Right cardiac atrium (tissue), 5 donors: ENCODE measurements at regions not wholly inside any gene's neighbourhood (a gene's known extent, or its start where the extent isn't known, plus 50 kb on each side); places are given as distances from the start of the nearest gene placed in this dataset.

ENCODE experiments used
- ATAC-seq, 2 donors: fragments of 200-7000 bp; cut with Tn5 transposase; one replicate each; pipeline versions ENCODE4 v1.8.0 to v1.9.1; 2020; ENCODE audit warnings: moderate library complexity in 2 of 2, mild to moderate bottlenecking in 1 of 2
- DNase-seq, 3 donors: peaks; one replicate each; pipeline ENCODE4 v3.0.0-alpha.2; 2020
- H3K27ac ChIP-seq: one replicate; pipeline ENCODE4 v1.5.1; 2013; ENCODE audit warnings: mild to moderate bottlenecking, low read length, control low read depth, moderate library complexity
- H3K27me3 ChIP-seq: one replicate; pipeline ENCODE4 v1.6.1; 2013; ENCODE audit not compliant: control insufficient read depth, insufficient read depth
- H3K4me1 ChIP-seq: one replicate; pipeline ENCODE4 v1.6.1; 2013; ENCODE audit warnings: low read length; ENCODE audit not compliant: control insufficient read depth, insufficient read depth
- H3K4me3 ChIP-seq: one replicate; pipeline ENCODE4 v1.5.1; 2013; ENCODE audit warnings: low read length, control low read depth
- H3K9me3 ChIP-seq: one replicate; pipeline ENCODE4 v1.6.1; 2013; ENCODE audit warnings: low read length; ENCODE audit not compliant: control insufficient read depth
- WGBS: extraction: QIAGEN DNeasy Blood & Tissue Kit; methylation state at CpG from one replicate; pipeline ENCODE4 v1.1.7; 2013; 5-methylcytosine and 5-hydroxymethylcytosine counted together
- intact Hi-C, 4 donors: fragments of 100-400 bp; cut with DNase I; formaldehyde crosslinking; loops; one replicate each; pipeline versions ENCODE4 v1.11.0 to v1.14.0; 2022 to 2023
- donor health status: healthy with polysubstance abuse.
- donor health status: DM: no; HTN: yes; CAD: no.
- donor health status: DM: no; HTN: no; CAD: no.
- donor health status: DM: no; HTN: yes; CAD: no; lungs with severe emphysema.
- donor health status: DM: yes; HTN: yes; CAD: no.

DNA sequence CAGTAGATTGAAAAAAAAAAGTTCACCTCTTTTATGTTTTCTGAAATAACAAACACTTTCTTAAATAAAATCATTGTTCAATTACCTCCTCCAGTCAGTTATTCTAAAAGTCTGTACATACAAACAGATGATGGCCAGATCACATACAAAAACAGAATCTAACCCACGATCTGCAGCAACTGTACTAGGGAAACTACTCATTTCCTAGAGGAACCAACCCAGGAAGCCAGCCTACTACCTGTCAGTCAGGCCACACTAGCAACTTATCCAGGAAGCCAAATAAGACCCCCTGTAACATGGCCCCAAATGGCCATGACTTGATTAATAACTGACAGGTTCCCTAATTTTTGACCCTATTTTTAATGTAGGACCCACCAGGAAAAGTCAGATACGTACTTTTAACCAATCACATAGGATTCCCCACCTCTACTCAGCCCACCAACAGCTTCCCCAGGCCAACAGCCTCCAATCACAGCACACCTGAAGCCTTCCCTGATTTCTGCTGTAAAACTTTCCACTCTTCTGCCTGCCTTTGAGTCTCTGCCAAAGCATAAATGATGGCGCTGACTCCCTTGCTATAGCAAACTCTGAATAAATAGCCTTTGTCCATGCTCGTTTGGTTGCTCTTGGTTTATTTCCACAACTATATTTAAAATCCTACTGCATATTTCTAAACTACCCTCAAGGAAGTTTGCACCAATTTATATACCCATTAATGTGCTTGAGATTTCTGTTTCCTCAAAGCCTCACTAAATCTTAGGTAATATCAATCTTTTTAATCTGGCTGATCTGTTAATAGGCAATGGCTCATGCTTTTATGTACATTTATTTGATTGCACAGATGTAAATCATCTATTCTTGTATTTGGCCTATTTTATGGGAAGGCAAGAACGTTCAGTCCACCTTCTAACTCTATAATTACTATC, 486.4 kb downstream of the FBXO15 start:
- Histone ChIP-seq H3K9me3 (no peaks in the 10 kb centered on the region), H3K4me1 (no peaks in the 10 kb centered on the region), H3K27me3 (no peaks in the 10 kb centered on the region), H3K27ac (no peak overlapping the region), H3K4me3 (no peak overlapping the region)
- no peak for ATAC-seq
- no peak for DNase-seq
- WGBS: 78% methylated on average over 5 of the region's 5 CpGs
- intact Hi-C loops: no loop called here

DNA sequence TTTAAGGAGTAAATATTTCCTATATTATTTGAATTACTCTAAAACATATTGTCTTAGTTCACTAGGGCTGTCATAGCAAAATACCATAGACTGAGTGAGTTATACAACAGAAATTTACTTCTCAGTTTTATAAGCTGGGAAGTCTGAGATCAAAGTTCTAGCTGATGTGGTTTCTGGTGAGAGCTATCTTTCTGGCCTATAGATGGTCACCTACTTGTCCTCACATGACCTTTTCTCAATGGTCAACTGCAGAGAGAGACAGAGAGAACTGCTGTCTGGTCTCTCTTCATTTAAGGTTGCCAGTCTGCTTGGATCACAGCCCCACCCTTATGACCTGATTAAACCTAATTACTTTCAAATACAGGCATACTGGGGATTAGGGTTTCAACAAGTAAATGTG, 490.9 kb downstream of the FBXO15 start:
- DNase-seq: no peak
- Histone ChIP-seq H3K4me1 (no peaks in the 10 kb centered on the region), H3K4me3 (no peak overlapping the region), H3K9me3 (no peaks in the 10 kb centered on the region), H3K27ac (no peak overlapping the region), H3K27me3 (no peaks in the 10 kb centered on the region)
- intact Hi-C loops: no loop called here
- no peak for ATAC-seq

DNA sequence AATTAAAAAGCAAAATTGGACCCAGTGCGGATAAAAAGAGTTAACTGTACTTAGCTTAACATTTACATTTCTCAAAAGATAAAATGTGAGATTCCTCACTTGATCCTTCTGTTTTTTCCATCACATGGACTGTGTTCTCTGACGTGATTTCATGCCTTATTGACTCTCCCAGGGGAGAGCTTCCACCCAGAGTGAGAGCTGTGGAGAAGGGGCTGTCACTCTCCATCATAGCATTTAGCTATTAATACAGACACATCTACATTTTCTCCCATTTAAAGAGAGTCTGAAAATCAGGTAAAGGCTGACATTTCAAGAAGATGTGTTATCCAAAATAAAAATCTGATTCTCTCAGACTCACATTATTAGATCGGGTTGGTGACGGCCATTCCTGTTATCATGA, 493.8 kb downstream of the FBXO15 start:
- Histone ChIP-seq H3K27ac (no peak overlapping the region), H3K4me1 (no peaks in the 10 kb centered on the region), H3K9me3 (no peaks in the 10 kb centered on the region), H3K4me3 (no peak overlapping the region), H3K27me3 (no peaks in the 10 kb centered on the region)
- no peak for ATAC-seq
- 81% methylated on average over 4 of the region's 4 CpGs for WGBS
- no peak for DNase-seq
- intact Hi-C loops: no loop called here

DNA sequence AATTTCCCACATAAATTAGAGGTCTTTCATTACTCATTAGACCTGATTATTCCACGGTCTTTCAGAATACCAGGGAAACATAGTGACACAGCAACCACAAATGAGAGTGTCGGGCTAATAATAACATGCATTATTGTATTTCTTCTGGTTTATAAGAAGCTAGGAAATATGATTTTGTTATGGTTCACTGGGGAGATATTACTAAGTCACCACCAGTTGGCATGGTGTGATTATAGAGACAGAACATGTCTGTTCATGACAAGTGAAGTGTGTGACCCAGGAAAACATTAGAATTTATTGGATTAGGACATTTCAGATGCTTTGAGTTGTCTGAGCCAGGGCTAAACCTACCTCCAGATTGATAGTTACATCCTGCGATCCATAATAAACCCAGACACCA, 494.4 kb downstream of the FBXO15 start:
- Histone ChIP-seq H3K9me3 (no peaks in the 10 kb centered on the region), H3K27ac (no peak overlapping the region), H3K27me3 (no peaks in the 10 kb centered on the region), H3K4me1 (no peaks in the 10 kb centered on the region), H3K4me3 (no peak overlapping the region)
- intact Hi-C loops: no loop called here
- WGBS: 74% methylated on average over 3 of the region's 3 CpGs
- no peak for ATAC-seq
- no peak for DNase-seq

DNA sequence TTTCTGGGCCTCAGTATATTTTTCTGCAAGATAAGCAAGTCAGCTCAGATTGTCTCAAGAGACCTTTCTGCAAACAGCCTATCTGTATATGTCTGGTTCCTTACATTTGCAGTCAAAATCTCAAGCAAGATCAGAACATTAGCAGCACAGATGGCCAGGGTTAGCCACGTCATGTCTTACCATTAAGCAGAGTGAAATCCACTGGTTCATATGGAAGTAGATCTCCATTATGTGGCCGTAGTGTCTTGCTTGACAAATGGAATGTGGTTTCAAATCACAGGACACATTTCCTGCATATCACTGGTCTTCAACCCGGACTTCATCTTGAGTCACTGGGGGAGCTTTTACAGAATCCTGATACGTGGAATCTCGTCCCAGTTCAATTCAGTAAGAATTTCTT, 500.2 kb downstream of the FBXO15 start:
- no peak for DNase-seq
- no peaks in the 10 kb centered on the region for H3K4me1 ChIP-seq
- H3K27ac ChIP-seq: no peak overlapping the region
- H3K27me3 ChIP-seq: no peaks in the 10 kb centered on the region
- no peaks in the 10 kb centered on the region for H3K9me3 ChIP-seq
- WGBS: 70% methylated on average over 5 of the region's 5 CpGs
- ATAC-seq: no peak
- intact Hi-C loops: no loop called here
- no peak overlapping the region for H3K4me3 ChIP-seq

DNA sequence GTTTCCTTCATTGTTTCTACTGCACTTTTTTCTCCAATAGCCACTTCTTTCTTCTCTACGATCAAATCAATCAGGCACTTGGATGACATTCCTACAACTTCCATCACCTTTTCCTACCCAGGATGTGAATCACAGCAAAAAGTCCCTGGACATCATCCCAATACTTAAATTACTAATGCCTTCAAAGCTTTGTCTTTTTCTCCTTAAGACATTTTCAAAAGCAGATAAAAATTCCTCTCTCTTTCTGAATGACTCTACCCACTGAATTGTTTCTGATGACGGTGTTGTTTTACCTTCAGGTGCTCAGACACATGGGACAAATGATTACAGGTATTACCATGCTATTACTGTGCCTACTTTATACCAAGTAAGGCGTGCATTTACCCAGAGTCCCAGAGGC, 500.9 kb downstream of the FBXO15 start:
- Histone ChIP-seq H3K4me3 (no peak overlapping the region), H3K4me1 (no peaks in the 10 kb centered on the region), H3K9me3 (no peaks in the 10 kb centered on the region), H3K27ac (no peak overlapping the region), H3K27me3 (no peaks in the 10 kb centered on the region)
- WGBS: 59% methylated on average over 3 of the region's 3 CpGs
- intact Hi-C loops: no loop called here
- DNase-seq: no peak
- ATAC-seq: no peak

DNA sequence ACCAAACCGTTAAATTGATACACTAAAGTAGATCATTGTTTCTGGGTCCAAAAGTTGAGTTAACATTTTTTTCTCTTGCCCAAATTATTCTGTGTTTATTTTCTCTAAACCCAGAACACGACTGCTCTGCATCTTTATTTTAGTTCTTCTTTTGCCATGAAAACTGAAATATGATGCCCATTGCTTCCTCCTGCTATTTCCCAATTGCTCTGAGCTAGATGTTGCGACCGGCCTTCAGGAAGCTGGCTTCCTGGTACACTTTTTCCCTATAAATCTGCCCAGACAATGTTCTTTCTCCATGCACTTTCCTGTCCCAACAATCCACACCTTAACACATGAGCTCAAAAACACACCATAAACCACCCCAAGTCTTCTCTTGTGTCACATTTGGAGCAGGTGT, 501.4 kb downstream of the FBXO15 start:
- no peak overlapping the region for H3K4me3 ChIP-seq
- DNase-seq (no peak), ATAC-seq (no peak)
- H3K27me3 ChIP-seq: no peaks in the 10 kb centered on the region
- no peaks in the 10 kb centered on the region for H3K9me3 ChIP-seq
- no peaks in the 10 kb centered on the region for H3K4me1 ChIP-seq
- 52% methylated on average over 4 of the region's 4 CpGs for WGBS
- intact Hi-C loops: no loop called here
- no peak overlapping the region for H3K27ac ChIP-seq

DNA sequence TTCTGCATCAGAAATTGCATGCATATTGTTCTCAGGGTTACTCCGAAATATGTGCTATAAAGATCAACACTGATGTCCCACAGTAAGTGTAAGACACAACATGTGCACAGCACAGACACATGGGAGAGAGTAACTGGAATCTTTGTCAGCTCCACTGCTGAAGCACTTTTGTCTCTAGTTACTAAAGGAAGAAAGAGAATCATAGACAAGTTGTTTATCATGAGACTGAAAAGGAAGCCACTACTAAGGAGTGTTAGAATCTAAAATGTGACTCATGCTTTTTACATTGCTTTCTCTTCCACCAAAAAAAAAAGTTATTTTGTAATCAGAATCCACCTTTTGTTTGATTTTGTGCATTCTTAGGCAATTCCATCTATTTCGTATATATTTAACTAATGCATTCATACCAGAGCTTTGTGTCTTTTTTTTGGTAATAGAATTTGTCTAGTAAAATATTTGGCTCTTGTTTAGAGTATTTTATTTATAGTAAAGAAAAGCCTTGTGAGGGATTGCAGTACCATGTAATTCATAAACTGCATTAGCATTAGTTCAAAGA, 502.4 kb downstream of the FBXO15 start:
- Histone ChIP-seq H3K4me1 (no peaks in the 10 kb centered on the region), H3K27ac (no peak overlapping the region), H3K27me3 (no peaks in the 10 kb centered on the region), H3K9me3 (no peaks in the 10 kb centered on the region), H3K4me3 (no peak overlapping the region)
- intact Hi-C loops: no loop called here
- DNase-seq: no peak
- ATAC-seq: no peak
- 78% methylated on average over 2 of the region's 2 CpGs for WGBS

DNA sequence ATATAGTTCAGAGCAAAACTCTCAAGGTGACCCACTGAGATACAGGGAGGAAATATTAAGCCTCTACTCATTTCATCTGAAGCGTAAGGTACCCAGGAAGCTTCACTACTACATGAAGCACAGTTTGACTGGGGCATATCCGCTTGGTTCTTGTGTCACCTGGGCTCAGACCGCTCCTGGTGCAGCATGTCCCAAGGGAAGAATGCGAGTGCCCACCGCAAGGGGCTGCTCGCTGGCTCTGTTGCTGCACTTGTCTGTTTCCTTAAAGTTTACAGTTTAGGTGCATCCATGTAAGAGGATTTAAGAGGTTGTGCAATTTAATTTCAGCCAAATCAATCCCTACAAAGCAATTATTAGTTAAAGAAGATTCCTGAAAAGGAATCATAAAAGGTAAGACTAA, 507.8 kb downstream of the FBXO15 start:
- Histone ChIP-seq H3K4me1 (no peaks in the 10 kb centered on the region), H3K9me3 (no peaks in the 10 kb centered on the region), H3K27ac (no peak overlapping the region), H3K4me3 (no peak overlapping the region), H3K27me3 (no peaks in the 10 kb centered on the region)
- 91% methylated on average over 6 of the region's 6 CpGs for WGBS
- DNase-seq (no peak), ATAC-seq (no peak)
- intact Hi-C loops: no loop called here

DNA sequence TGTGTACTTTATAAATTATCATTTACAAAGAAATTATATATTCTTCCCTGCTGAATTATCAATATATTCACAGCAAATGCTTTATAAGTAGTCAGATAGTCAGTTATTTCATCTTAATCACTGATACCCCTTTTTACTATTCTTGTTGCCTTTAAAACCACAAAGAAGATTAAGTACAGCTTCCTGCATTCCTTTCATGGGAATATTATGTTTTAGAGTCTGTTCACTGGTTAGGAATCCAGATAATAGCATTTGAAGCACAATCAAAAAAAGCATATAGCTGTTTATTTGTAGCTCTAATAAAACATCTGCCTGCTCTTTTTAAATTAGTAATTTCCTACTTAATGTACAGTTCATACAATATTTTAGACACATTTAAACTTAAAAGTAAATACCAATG, 508.9 kb downstream of the FBXO15 start:
- Histone ChIP-seq H3K9me3 (no peaks in the 10 kb centered on the region), H3K27me3 (no peaks in the 10 kb centered on the region), H3K27ac (no peak overlapping the region), H3K4me3 (no peak overlapping the region), H3K4me1 (no peaks in the 10 kb centered on the region)
- ATAC-seq: no peak
- DNase-seq: no peak
- intact Hi-C loops: no loop called here

DNA sequence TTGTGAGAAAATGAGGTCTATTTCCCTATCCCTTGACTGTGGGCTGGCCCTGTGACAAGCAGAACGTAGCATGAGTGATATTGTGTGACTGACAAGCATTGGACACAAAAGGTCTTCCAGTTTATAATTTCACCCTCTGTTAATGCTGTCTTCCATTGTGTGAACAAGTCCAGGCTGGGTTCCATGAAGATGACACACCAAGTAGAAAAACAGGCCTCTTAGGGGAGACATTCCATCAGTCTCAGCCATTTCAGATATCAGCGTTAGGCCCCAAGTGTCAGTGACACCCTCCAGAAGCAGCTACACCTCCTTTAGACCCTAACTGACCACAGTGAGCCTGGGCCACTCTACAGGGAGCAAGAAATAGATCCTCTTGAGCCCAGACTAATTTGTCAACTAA, 511.3 kb downstream of the FBXO15 start:
- ATAC-seq (peak; percentile 78 to 84), DNase-seq (peak in 1 of 3 donors; percentile 9)
- intact Hi-C loops: no loop called here
- Histone ChIP-seq H3K27ac (no peak overlapping the region), H3K4me3 (no peak overlapping the region), H3K4me1 (no peaks in the 10 kb centered on the region), H3K9me3 (no peaks in the 10 kb centered on the region), H3K27me3 (no peaks in the 10 kb centered on the region)
- 45% methylated on average over 2 of the region's 2 CpGs for WGBS
